WTC11 (cell line): ENCODE measurements at regions not wholly inside any gene's neighbourhood (a gene's known extent, or its start where the extent isn't known, plus 50 kb on each side); places are given as distances from the start of the nearest gene placed in this dataset.

Experiments used
- ATAC-seq: fragments of 200-7000 bp; cut with Tn5 transposase; 2 replicates; pipeline ENCODE4 v1.10.0; 2021; ENCODE audit warnings: mild to moderate bottlenecking, moderate library complexity
- CTCF ChIA-PET: fragments of 300-600 bp; sonication (Branson Sonifier 250); formaldehyde crosslinking; loops from one replicate; lab custom pipeline; 2021; ENCODE audit warnings: antibody characterized with exemption; lab: Charles Lee
- POLR2A ChIA-PET: fragments of 350-600 bp; sonication (Branson Sonifier 250); formaldehyde crosslinking; loops from one replicate; lab custom pipeline; 2021; ENCODE audit warnings: antibody characterized with exemption; lab: Charles Lee
- DNase-seq: peaks from one replicate; pipeline ENCODE4 v3.0.0; 2021; ENCODE audit warnings: low spot score
- H3K27ac Mint-ChIP-seq: 2 replicates; pipeline ENCODE4 v1.8.0; 2021; ENCODE audit warnings: mixed read lengths
- H3K27me3 Mint-ChIP-seq: 2 replicates; pipeline ENCODE4 v1.8.0; 2021; ENCODE audit warnings: low read depth, mild to moderate bottlenecking, moderate library complexity, mixed read lengths
- H3K36me3 Mint-ChIP-seq: 2 replicates; pipeline ENCODE4 v1.8.0; 2021; ENCODE audit warnings: mixed read lengths
- H3K4me1 Mint-ChIP-seq: 2 replicates; pipeline ENCODE4 v1.8.0; 2022; ENCODE audit warnings: mixed read lengths
- H3K4me3 Mint-ChIP-seq: 2 replicates; pipeline ENCODE4 v1.8.0; 2021; ENCODE audit warnings: mild to moderate bottlenecking, moderate library complexity, mixed read lengths
- H3K9me3 Mint-ChIP-seq: 2 replicates; pipeline ENCODE4 v1.8.0; 2021; ENCODE audit warnings: mixed read lengths
- ARID4B ChIP-seq: sonication (generic); formaldehyde crosslinking; IDR thresholded peaks from 2 replicates; pipeline ENCODE4 v1.8.0; 2023; ENCODE audit warnings: missing genetic modification reagents, mild to moderate bottlenecking, borderline replicate concordance
- ATF1 ChIP-seq: sonication (generic); formaldehyde crosslinking; IDR thresholded peaks from 2 replicates; pipeline ENCODE4 v1.8.1; 2023; ENCODE audit warnings: mild to moderate bottlenecking, moderate library complexity, missing genetic modification reagents
- E2F4 ChIP-seq: sonication (generic); formaldehyde crosslinking; IDR thresholded peaks from 2 replicates; pipeline ENCODE4 v1.8.1; 2022; ENCODE audit warnings: low read depth, mild to moderate bottlenecking, moderate library complexity, missing genetic modification reagents, borderline replicate concordance
- ERG ChIP-seq: fragments of 250-450 bp; sonication (Bioruptor Pico); IDR thresholded peaks from 2 replicates; pipeline ENCODE4 v1.8.0; 2021; ENCODE audit warnings: mild to moderate bottlenecking
- GABPB1 ChIP-seq: sonication (generic); formaldehyde crosslinking; IDR thresholded peaks from 2 replicates; pipeline ENCODE4 v1.8.1; 2023; ENCODE audit warnings: mild to moderate bottlenecking, missing genetic modification reagents
- IRF1 ChIP-seq: sonication (generic); formaldehyde crosslinking; IDR thresholded peaks from 2 replicates; pipeline ENCODE4 v1.8.0; 2023; ENCODE audit warnings: missing genetic modification reagents
- MLX ChIP-seq: sonication (generic); formaldehyde crosslinking; IDR thresholded peaks from 2 replicates; pipeline ENCODE4 v1.8.1; 2023; ENCODE audit warnings: mild to moderate bottlenecking, missing genetic modification reagents, moderate library complexity
- PREB ChIP-seq: sonication (generic); formaldehyde crosslinking; IDR thresholded peaks from 2 replicates; pipeline ENCODE4 v1.8.1; 2022; ENCODE audit warnings: mild to moderate bottlenecking, missing genetic modification reagents, moderate library complexity, borderline replicate concordance
- TEAD1 ChIP-seq: sonication (generic); formaldehyde crosslinking; IDR thresholded peaks from 2 replicates; pipeline ENCODE4 v1.8.0; 2022; ENCODE audit warnings: mild to moderate bottlenecking, missing genetic modification reagents
- ZBTB43 ChIP-seq: sonication (generic); formaldehyde crosslinking; IDR thresholded peaks from 2 replicates; pipeline ENCODE4 v1.8.1; 2023; ENCODE audit warnings: mild to moderate bottlenecking, missing genetic modification reagents
- ZNF121 ChIP-seq: sonication (generic); formaldehyde crosslinking; IDR thresholded peaks from 2 replicates; pipeline ENCODE4 v1.8.0; 2023; ENCODE audit warnings: missing genetic modification reagents
- ZNF263 ChIP-seq: sonication (generic); formaldehyde crosslinking; IDR thresholded peaks from 2 replicates; pipeline ENCODE4 v1.8.1; 2022; ENCODE audit warnings: low read depth, mild to moderate bottlenecking, moderate library complexity, missing genetic modification reagents
- ZNF317 ChIP-seq: sonication (generic); formaldehyde crosslinking; IDR thresholded peaks from 2 replicates; pipeline ENCODE4 v1.8.1; 2023; ENCODE audit warnings: low read depth, mild to moderate bottlenecking, moderate library complexity, missing genetic modification reagents, borderline replicate concordance
- ZNF396 ChIP-seq: fragments of 250-450 bp; sonication (Bioruptor Pico); IDR thresholded peaks from 2 replicates; pipeline ENCODE4 v1.8.0; 2021; ENCODE audit warnings: mild to moderate bottlenecking, moderate library complexity, borderline replicate concordance
- ZNF532 ChIP-seq: fragments of 250-450 bp; sonication (Bioruptor Pico); IDR thresholded peaks from 2 replicates; pipeline ENCODE4 v1.9.0; 2021; ENCODE audit warnings: mild to moderate bottlenecking, borderline replicate concordance

GRCh38 chr18:45285251-45285650 is 330.0 kb upstream of the SLC14A2 start:
- CTCF ChIA-PET = interaction anchor here (1.5 kb wide), 1 partner anchor 101 kb away, joined by 5 read pairs; no protein-coding TSS in a partner anchor
- Mint-ChIP-seq H3K27me3 (no peaks in the 10 kb centered on the region; the same call in 1 of the 2 replicates), H3K36me3 (no peaks in the 10 kb centered on the region), H3K4me3 (no peak overlapping the region), H3K9me3 (no peaks in the 10 kb centered on the region), H3K27ac (no peak overlapping the region), H3K4me1 (peaks cover 3% of the 10 kb centered on the region; the same call in 1 of the 2 replicates)
- POLR2A ChIA-PET = no interaction called here
- TF ChIP-seq ZNF396 (CRISPR knock-in tag) (no peak), IRF1 (no peak), ZNF532 (CRISPR knock-in tag) (no peak), ZNF317 (CRISPR knock-in tag) (no peak), ATF1 (CRISPR knock-in tag) (no peak), ARID4B (CRISPR knock-in tag) (no peak), ZNF121 (CRISPR knock-in tag) (no peak), TEAD1 (CRISPR knock-in tag) (no peak), GABPB1 (CRISPR knock-in tag) (no peak), ZBTB43 (no peak), ERG (CRISPR knock-in tag) (no peak), MLX (no peak)
- DNase-seq = no peak
- ATAC-seq = no peak

GRCh38 chr18:45286431-45286830 is 328.8 kb upstream of the SLC14A2 start:
- ATAC-seq (no peak), DNase-seq (no peak)
- Mint-ChIP-seq H3K4me1 (peaks cover 3% of the 10 kb centered on the region; the same call in 1 of the 2 replicates), H3K27ac (no peak overlapping the region), H3K9me3 (no peaks in the 10 kb centered on the region), H3K27me3 (no peaks in the 10 kb centered on the region; the same call in 1 of the 2 replicates), H3K4me3 (no peak overlapping the region), H3K36me3 (no peaks in the 10 kb centered on the region)
- no peak for TF ChIP-seq ZNF263 (CRISPR knock-in tag)
- no peak for TF ChIP-seq E2F4 (CRISPR knock-in tag)
- no peak for TF ChIP-seq PREB (CRISPR knock-in tag)
- ChIA-PET CTCF (interaction anchor here (1.0 to 1.5 kb wide), 2 partner anchors 73 to 99 kb away, joined by 3 to 5 read pairs; no protein-coding TSS in a partner anchor), POLR2A (no interaction called here)
